Liver (tissue), 7 donors: ENCODE measurements at regions not wholly inside any gene's neighbourhood (a gene's known extent, or its start where the extent isn't known, plus 50 kb on each side); places are given as distances from the start of the nearest gene placed in this dataset.
"Not testable (repeated sequence)": the region's sequence is repeated elsewhere in the genome, so short reads cannot be mapped to it uniquely, and the experiment has no call there.

ENCODE experiments used
- DNase-seq: peaks from one replicate; pipeline ENCODE4 v3.0.0-alpha.2; 2017; ENCODE audit warnings: low spot score
- H3K27ac ChIP-seq, 2 donors: one replicate each; pipeline ENCODE4 v1.7.0; 2013; ENCODE audit warnings: inconsistent platforms in 2 of 2, low read length in 2 of 2, control low read depth in 1 of 2, low read depth in 1 of 2, mild to moderate bottlenecking in 1 of 2
- H3K27me3 ChIP-seq, 4 donors: one replicate each; pipeline versions ENCODE4 v1.6.1 to v1.7.0; 2013; ENCODE audit warnings: low read length in 3 of 4, inconsistent platforms in 1 of 4, mild to moderate bottlenecking in 1 of 4, moderate library complexity in 1 of 4; ENCODE audit not compliant: control insufficient read depth in 4 of 4, insufficient read depth in 4 of 4
- H3K36me3 ChIP-seq, 4 donors: one replicate each; pipeline versions ENCODE4 v1.6.1 to v1.7.0; 2013; ENCODE audit warnings: low read length in 3 of 4, mild to moderate bottlenecking in 3 of 4, low read depth in 1 of 4, moderate library complexity in 1 of 4; ENCODE audit not compliant: control insufficient read depth in 4 of 4, insufficient read depth in 3 of 4
- H3K4me1 ChIP-seq, 4 donors: one replicate each; pipeline versions ENCODE4 v1.6.1 to v1.7.0; 2013; ENCODE audit warnings: low read length in 3 of 4, mild to moderate bottlenecking in 3 of 4, moderate library complexity in 1 of 4; ENCODE audit not compliant: control insufficient read depth in 4 of 4, insufficient read depth in 4 of 4
- H3K4me3 ChIP-seq, 3 donors: one replicate each; pipeline versions ENCODE4 v1.6.1 to v1.7.0; 2013; ENCODE audit warnings: low read length in 3 of 3, control low read depth in 1 of 3, low read depth in 1 of 3, mild to moderate bottlenecking in 1 of 3
- H3K9ac ChIP-seq, 2 donors: one replicate each; pipeline ENCODE4 v1.7.0; 2013; ENCODE audit warnings: low read length in 2 of 2, mild to moderate bottlenecking in 2 of 2, moderate library complexity in 2 of 2, control low read depth in 1 of 2, low read depth in 1 of 2
- H3K9me3 ChIP-seq, 4 donors: one replicate each; pipeline versions ENCODE4 v1.6.1 to v1.7.0; 2013; ENCODE audit warnings: low read length in 3 of 4; ENCODE audit not compliant: control insufficient read depth in 4 of 4
- FOXA2 ChIP-seq: IDR thresholded peaks from 2 replicates; pipeline ENCODE4 v1.6.1; 2016; ENCODE audit warnings: antibody characterized with exemption
- HNF4A ChIP-seq, 2 donors: conservative IDR thresholded peaks; 2 replicates each; pipeline ENCODE4 v1.6.1; 2016; ENCODE audit warnings: antibody characterized with exemption in 2 of 2, mild to moderate bottlenecking in 2 of 2
- HNF4G ChIP-seq: IDR thresholded peaks from 2 replicates; pipeline ENCODE4 v1.6.1; 2016; ENCODE audit warnings: antibody characterized with exemption
- JUND ChIP-seq, 2 donors: IDR thresholded peaks; 2 replicates each; pipeline ENCODE4 v1.6.1; 2016; ENCODE audit warnings: antibody characterized with exemption in 2 of 2
- MAX ChIP-seq: IDR thresholded peaks from 2 replicates; pipeline ENCODE4 v1.6.1; 2016; ENCODE audit warnings: antibody characterized with exemption
- NR2F2 ChIP-seq: IDR thresholded peaks from 2 replicates; pipeline ENCODE4 v1.6.1; 2016; ENCODE audit warnings: antibody characterized with exemption
- RAD21 ChIP-seq, 2 donors: IDR thresholded peaks; 2 replicates each; pipeline ENCODE4 v1.6.1; 2016; ENCODE audit warnings: antibody characterized with exemption in 2 of 2, mild to moderate bottlenecking in 2 of 2
- RXRA ChIP-seq, 2 donors: IDR thresholded peaks; 2 replicates each; pipeline ENCODE4 v1.6.1; 2017 to 2018; ENCODE audit warnings: antibody characterized with exemption in 2 of 2, mild to moderate bottlenecking in 1 of 2
- SP1 ChIP-seq: IDR thresholded peaks from 2 replicates; pipeline ENCODE4 v1.6.1; 2018; ENCODE audit warnings: antibody characterized with exemption, mild to moderate bottlenecking
- YY1 ChIP-seq: IDR thresholded peaks from 2 replicates; pipeline ENCODE4 v1.6.1; 2016; ENCODE audit warnings: antibody characterized with exemption, mild to moderate bottlenecking
- WGBS: extraction: QIAGEN DNeasy Blood & Tissue Kit; methylation state at CpG from one replicate; pipeline ENCODE4 v1.1.7; 2013; 5-methylcytosine and 5-hydroxymethylcytosine counted together
- TF ChIP-seq, protein P1 (sequence below): IDR thresholded peaks from 2 replicates; pipeline ENCODE4 v1.6.1; 2016; ENCODE audit warnings: antibody characterized with exemption
- TF ChIP-seq, protein P2 (sequence below): IDR thresholded peaks from 2 replicates; pipeline ENCODE4 v1.6.1; 2016; ENCODE audit warnings: antibody characterized with exemption, mild to moderate bottlenecking
- TF ChIP-seq, protein P3 (sequence below): IDR thresholded peaks from 2 replicates; pipeline ENCODE4 v1.6.1; 2016; ENCODE audit warnings: antibody characterized with exemption
- donor health status: healthy.
- donor health status: healthy.
- donor health status: healthy.
- donor health status: healthy.

DNA sequence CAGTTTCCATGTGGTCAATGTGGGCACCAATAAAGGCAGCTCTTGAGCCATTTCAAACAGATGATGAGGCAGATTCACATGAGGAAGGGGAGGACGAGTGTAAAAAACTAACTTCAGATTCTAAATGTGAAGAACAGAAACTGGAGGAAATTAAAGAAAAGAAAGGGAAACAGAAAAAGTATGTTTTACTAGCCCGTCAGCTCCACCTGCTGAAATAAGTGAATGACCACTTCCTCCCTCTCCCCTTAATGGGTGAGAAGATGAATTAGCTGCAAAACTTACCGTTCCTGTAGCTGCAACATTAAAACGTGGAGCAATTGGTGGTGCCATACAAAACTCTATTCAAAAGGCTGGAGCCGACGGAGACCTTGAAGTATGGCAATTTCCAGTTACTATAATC lies 203.5 kb downstream of the UXS1 start:
- Histone ChIP-seq H3K4me1 (no peaks in the 10 kb centered on the region), H3K27ac (no peak overlapping the region), H3K9ac (no peak overlapping the region), H3K4me3 (no peak overlapping the region), H3K9me3 (peaks cover 0 to 4% (median 0%) of the 10 kb centered on the region in 4 donors), H3K36me3 (no peaks in the 10 kb centered on the region), H3K27me3 (no peaks in the 10 kb centered on the region)
- no peak for DNase-seq
- TF ChIP-seq MAX (no peak), RAD21 (IDR thresholded peaks at IDR 0.05) (peak in 1 of 2 donors; percentile 12), RXRA (IDR thresholded peaks at IDR 0.05) (no peak), NR2F2 (no peak)
- WGBS: 77% methylated on average over 6 of the region's 6 CpGs

GRCh38 chr2:105989803-105990202 lies 204.3 kb downstream of the UXS1 start:
- H3K27me3 ChIP-seq, H3K4me3 ChIP-seq, H3K4me1 ChIP-seq, H3K9ac ChIP-seq, H3K27ac ChIP-seq, DNase-seq, H3K9me3 ChIP-seq, H3K36me3 ChIP-seq: not testable (repeated sequence)
- WGBS: 68% methylated on average over 2 of the region's 2 CpGs

DNA sequence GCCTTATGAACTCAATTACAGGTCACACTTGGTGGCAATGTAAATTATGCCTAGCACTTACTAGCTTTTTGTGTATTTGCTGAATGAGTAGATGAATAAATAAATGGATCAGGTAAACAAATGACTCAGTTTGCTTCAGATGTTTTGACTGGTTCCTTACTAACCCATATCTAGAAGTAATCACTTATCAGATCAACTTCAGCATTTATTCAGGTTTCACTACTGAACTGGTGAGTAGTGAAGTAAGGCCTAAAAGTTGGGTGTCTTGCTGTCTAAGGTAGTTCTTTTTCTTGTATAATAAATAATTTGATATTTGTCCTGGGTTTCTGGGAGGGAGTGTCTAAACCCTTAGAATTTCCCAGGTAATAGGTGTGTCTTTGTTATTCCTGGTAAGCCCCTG lies 205.0 kb downstream of the UXS1 start:
- peaks cover 0 to 2% (median 0%) of the 10 kb centered on the region in 4 donors for H3K9me3 ChIP-seq
- TF ChIP-seq HNF4G (no peak), NR2F2 (no peak), SP1 (no peak), JUND (IDR thresholded peaks at IDR 0.05) (no peak), YY1 (no peak), FOXA2 (no peak), RAD21 (IDR thresholded peaks at IDR 0.05) (no peak), HNF4A (conservative IDR thresholded peaks at IDR 0.05) (no peak), RXRA (IDR thresholded peaks at IDR 0.05) (no peak)
- TF ChIP-seq, protein P1, sequence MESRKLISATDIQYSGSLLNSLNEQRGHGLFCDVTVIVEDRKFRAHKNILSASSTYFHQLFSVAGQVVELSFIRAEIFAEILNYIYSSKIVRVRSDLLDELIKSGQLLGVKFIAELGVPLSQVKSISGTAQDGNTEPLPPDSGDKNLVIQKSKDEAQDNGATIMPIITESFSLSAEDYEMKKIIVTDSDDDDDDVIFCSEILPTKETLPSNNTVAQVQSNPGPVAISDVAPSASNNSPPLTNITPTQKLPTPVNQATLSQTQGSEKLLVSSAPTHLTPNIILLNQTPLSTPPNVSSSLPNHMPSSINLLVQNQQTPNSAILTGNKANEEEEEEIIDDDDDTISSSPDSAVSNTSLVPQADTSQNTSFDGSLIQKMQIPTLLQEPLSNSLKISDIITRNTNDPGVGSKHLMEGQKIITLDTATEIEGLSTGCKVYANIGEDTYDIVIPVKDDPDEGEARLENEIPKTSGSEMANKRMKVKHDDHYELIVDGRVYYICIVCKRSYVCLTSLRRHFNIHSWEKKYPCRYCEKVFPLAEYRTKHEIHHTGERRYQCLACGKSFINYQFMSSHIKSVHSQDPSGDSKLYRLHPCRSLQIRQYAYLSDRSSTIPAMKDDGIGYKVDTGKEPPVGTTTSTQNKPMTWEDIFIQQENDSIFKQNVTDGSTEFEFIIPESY: no peak
- TF ChIP-seq, protein P2, sequence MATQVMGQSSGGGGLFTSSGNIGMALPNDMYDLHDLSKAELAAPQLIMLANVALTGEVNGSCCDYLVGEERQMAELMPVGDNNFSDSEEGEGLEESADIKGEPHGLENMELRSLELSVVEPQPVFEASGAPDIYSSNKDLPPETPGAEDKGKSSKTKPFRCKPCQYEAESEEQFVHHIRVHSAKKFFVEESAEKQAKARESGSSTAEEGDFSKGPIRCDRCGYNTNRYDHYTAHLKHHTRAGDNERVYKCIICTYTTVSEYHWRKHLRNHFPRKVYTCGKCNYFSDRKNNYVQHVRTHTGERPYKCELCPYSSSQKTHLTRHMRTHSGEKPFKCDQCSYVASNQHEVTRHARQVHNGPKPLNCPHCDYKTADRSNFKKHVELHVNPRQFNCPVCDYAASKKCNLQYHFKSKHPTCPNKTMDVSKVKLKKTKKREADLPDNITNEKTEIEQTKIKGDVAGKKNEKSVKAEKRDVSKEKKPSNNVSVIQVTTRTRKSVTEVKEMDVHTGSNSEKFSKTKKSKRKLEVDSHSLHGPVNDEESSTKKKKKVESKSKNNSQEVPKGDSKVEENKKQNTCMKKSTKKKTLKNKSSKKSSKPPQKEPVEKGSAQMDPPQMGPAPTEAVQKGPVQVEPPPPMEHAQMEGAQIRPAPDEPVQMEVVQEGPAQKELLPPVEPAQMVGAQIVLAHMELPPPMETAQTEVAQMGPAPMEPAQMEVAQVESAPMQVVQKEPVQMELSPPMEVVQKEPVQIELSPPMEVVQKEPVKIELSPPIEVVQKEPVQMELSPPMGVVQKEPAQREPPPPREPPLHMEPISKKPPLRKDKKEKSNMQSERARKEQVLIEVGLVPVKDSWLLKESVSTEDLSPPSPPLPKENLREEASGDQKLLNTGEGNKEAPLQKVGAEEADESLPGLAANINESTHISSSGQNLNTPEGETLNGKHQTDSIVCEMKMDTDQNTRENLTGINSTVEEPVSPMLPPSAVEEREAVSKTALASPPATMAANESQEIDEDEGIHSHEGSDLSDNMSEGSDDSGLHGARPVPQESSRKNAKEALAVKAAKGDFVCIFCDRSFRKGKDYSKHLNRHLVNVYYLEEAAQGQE: no peak
- TF ChIP-seq, protein P3, sequence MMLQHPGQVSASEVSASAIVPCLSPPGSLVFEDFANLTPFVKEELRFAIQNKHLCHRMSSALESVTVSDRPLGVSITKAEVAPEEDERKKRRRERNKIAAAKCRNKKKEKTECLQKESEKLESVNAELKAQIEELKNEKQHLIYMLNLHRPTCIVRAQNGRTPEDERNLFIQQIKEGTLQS: no peak
- no peak overlapping the region for H3K4me3 ChIP-seq

More for the DNA sequence above, 205.0 kb downstream of the UXS1 start:
- DNase-seq: no peak
- Histone ChIP-seq H3K27ac (no peak overlapping the region), H3K9ac (no peak overlapping the region), H3K4me1 (no peaks in the 10 kb centered on the region), H3K27me3 (no peaks in the 10 kb centered on the region), H3K36me3 (no peaks in the 10 kb centered on the region)
